AG04449 (cell line): ENCODE measurements at regions not wholly inside any gene's neighbourhood (a gene's known extent, or its start where the extent isn't known, plus 50 kb on each side); places are given as distances from the start of the nearest gene placed in this dataset.

Experiments used
- CTCF ChIA-PET: fragments of 350-600 bp; formaldehyde crosslinking; extraction: SDS; loops from one replicate; lab custom pipeline; 2021; ENCODE audit warnings: antibody characterized with exemption; lab: Yijun Ruan, JAX
- POLR2A ChIA-PET: fragments of 400-600, 350-600 bp; formaldehyde crosslinking; extraction: SDS; loops from one replicate; lab custom pipeline; 2020; ENCODE audit warnings: antibody characterized with exemption, inconsistent platforms; lab: Yijun Ruan, JAX
- DNase-seq: peaks from one replicate; pipeline ENCODE4 v3.0.0-alpha.2; 2010; ENCODE audit warnings: low read depth, low spot score
- H3K4me3 ChIP-seq: 2 replicates; pipeline ENCODE4 v1.5.1; 2011; ENCODE audit warnings: low read depth, mild to moderate bottlenecking, control low read depth, low read length
- TF ChIP-seq, protein P1 (sequence below): IDR thresholded peaks from one replicate; pipeline ENCODE4 v1.5.1; 2011; ENCODE audit warnings: mild to moderate bottlenecking, moderate library complexity, low read length, control low read depth, inconsistent platforms; ENCODE audit not compliant: insufficient read depth; ENCODE audit errors: missing control alignments

DNA sequence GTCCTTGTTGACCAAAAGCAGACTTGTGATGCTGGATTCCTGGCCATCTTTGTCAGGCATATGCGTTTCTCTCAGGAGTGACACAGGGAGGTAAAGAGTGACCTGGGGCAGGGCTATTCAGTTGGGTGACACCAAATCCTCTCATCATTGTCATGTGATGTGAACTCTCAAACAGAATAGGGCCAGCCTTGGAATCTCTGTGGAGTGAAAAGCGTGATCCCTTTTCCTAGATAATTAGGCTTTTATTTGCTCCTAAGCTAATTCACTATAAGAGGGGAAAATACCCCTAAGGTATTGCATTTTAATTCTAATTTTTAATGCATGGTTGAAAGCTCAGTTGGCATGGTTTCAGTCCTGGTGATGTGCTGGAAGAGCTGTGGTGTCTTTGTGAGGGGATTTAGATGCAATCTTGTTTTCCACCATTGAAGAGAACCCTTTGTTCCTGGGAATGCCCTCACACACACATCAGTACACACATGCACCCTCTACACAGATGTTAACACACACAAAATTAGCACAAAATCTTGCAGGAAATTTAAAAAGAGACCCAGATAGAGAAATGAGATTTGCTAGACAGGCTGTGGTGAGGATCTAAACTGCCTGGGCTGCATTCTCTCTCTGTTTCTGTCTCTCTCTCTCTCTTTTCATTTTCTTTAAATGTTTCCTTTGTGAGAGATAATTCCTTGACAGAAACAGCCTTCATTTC is 349.9 kb downstream of the TSN start:
- CTCF ChIA-PET, result no interaction called here
- POLR2A ChIA-PET, result no interaction called here
- TF ChIP-seq, protein P1, sequence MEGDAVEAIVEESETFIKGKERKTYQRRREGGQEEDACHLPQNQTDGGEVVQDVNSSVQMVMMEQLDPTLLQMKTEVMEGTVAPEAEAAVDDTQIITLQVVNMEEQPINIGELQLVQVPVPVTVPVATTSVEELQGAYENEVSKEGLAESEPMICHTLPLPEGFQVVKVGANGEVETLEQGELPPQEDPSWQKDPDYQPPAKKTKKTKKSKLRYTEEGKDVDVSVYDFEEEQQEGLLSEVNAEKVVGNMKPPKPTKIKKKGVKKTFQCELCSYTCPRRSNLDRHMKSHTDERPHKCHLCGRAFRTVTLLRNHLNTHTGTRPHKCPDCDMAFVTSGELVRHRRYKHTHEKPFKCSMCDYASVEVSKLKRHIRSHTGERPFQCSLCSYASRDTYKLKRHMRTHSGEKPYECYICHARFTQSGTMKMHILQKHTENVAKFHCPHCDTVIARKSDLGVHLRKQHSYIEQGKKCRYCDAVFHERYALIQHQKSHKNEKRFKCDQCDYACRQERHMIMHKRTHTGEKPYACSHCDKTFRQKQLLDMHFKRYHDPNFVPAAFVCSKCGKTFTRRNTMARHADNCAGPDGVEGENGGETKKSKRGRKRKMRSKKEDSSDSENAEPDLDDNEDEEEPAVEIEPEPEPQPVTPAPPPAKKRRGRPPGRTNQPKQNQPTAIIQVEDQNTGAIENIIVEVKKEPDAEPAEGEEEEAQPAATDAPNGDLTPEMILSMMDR, result no peak
- DNase-seq, result no peak
- H3K4me3 ChIP-seq, result no peak overlapping the region

DNA sequence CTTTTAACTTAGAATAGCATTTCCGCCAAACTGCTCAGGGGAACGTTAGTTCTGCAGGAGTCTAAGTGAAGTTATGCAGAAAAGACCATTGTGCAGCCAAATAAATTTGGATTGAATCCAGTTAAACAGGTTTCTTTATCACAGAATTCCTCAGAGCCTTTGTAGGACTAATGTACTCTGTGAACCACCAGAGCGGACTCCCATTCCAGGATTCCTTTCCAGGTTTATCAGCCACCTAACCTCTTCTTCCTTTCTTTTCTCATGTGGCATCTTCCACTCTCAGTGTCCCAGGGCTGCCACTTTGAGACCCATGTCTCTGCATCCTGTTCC is 350.4 kb downstream of the TSN start:
- POLR2A ChIA-PET, result no interaction called here
- CTCF ChIA-PET, result no interaction called here
- TF ChIP-seq, protein P1, result no peak
- no peak overlapping the region for H3K4me3 ChIP-seq
- no peak for DNase-seq

DNA sequence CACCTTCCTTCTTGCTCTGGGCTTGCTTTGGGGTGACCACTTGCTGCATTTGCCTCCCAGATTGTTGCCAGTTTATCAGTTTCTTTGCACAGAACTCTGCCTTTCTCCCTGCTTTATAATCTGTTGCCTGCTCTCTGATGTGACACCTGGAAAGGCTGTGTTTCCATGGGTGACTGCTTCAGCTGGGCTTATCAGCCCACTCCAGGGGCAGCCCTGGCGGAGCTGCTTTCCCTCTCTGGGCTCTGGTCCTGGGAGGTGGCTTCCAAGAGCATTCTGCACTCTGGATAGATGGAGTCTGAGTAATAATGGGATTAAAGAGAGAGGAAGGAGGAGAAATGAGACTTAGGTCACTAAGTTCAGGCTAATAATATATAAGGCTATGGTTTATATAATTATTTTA is 352.7 kb downstream of the TSN start:
- TF ChIP-seq, protein P1, result no peak
- CTCF ChIA-PET, result no interaction called here
- DNase-seq, result no peak
- H3K4me3 ChIP-seq, result no peak overlapping the region
- POLR2A ChIA-PET, result no interaction called here

DNA sequence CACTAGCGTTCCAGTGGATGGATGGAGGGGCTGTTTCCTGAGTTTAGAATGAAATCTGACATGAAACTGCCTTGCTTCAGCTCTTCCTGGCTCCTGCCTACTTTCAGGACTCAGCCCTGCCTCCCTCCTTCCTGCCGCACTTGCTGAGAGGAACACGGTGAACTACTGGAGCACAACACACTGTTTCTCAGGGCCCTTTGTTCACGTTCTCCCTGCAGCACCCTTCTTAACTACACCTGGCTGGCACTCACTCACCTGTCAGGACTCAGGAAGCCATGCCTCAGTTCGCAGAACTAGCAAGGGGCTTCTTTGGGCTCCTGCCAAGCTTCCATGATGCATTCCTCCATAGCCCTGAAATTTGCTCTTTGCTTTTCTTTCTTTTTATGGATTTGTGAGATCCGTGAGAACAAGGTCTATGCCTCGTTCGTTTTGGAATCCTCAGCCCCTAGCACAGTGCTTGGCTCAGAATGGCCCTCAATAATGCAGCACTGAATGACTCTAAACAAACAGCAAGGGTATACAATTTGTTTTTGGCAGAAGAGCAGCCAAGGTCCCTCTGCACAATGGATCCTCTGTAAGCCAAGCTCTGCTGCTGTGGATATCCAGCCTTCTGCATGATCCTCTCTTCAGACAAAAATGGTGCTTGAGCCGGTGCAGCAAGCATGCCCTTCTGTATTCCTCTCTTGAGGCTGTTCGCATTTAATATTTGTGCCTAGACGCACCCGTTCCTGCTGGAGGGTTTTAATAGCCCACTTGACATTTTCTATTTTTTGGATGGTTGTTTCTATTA is 357.0 kb downstream of the TSN start:
- CTCF ChIA-PET, result no interaction called here
- POLR2A ChIA-PET, result no interaction called here
- H3K4me3 ChIP-seq, result no peak overlapping the region
- TF ChIP-seq, protein P1, result no peak
- no peak for DNase-seq

DNA sequence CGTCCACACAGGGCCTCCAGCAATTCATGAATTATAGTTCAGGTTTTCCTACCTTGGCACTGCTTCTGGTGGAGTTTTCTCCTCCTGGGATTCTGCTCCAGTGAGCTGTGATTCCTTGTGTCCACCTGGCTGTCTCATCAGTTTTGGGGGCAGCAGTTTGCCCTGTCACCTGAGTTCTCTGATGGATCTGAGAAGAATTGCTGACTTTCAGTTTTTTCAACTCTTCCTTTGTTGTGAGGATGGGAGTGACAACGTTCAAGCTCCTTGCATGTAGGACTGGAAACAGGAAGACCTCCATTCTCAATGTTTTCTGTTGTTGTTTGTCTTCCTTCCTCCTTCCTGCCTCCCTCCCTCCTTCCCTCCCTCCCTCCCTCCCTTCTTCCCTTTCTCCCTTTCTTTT is 359.0 kb downstream of the TSN start:
- POLR2A ChIA-PET, result no interaction called here
- no peak for DNase-seq
- no peak overlapping the region for H3K4me3 ChIP-seq
- CTCF ChIA-PET, result no interaction called here
- TF ChIP-seq, protein P1, result no peak

DNA sequence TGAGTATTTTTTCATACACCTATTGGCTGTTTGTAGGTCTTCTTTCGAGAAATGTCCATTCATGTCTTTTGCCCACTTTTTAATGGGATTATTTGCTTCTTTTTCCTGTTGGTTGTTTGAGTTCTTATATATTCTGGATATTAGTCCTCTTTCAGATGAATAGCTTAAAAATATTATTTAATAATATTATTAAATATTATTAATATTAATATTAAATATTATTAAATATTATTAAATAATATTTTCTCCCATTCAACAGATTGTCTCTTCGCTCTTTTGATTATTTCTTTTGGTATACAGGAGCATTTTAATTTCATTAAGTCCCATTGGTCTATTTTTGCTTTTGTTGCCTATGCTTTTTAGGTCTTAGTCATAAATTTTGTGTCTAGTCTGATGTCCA is 361.9 kb downstream of the TSN start:
- CTCF ChIA-PET, result no interaction called here
- DNase-seq, result no peak
- TF ChIP-seq, protein P1, result no peak
- POLR2A ChIA-PET, result no interaction called here
- no peak overlapping the region for H3K4me3 ChIP-seq
